ENCODE measurements at regions not wholly inside any gene's neighbourhood (a gene's known extent, or its start where the extent isn't known, plus 50 kb on each side); places are given as distances from the start of the nearest gene placed in this dataset.

- H3K9me1 ChIP-seq (replicated peaks; ENCODE audit: control insufficient read depth, extremely low read depth, insufficient read depth, low read length) = no peaks in the 10 kb centered on the region
- no peak overlapping the region for H3K27ac ChIP-seq (ENCODE audit: insufficient read depth, low read depth, low read length)
- H3K9ac ChIP-seq (replicated peaks; ENCODE audit: extremely low read depth, insufficient read depth, low read length) = no peak overlapping the region
- ChIA-PET CTCF (no interaction called here), POLR2A (no interaction called here)
- H3K27me3 ChIP-seq (ENCODE audit: control insufficient read depth in 2 of 2, insufficient read depth in 2 of 2, low read length in 2 of 2) = no peaks in the 10 kb centered on the region
- no peak overlapping the region for H2AFZ ChIP-seq (ENCODE audit: low read depth, low read length)
- H3K9me3 ChIP-seq (replicated peaks; ENCODE audit: control insufficient read depth, insufficient read depth, low read length) = no peaks in the 10 kb centered on the region
- FAIRE-seq = no peak
- no peak for DNase-seq (ENCODE audit: low read depth, low spot score)
- no peaks in the 10 kb centered on the region for H4K20me1 ChIP-seq (replicated peaks; ENCODE audit: control insufficient read depth, extremely low read depth, insufficient read depth, low read length)
- no peaks in the 10 kb centered on the region for H3K4me1 ChIP-seq (ENCODE audit: control insufficient read depth, extremely low read depth, insufficient read depth, low read length)
- dilution Hi-C loops (cut with MboI; ENCODE audit: extremely low pct_ligation_motif_present, low sequenced_read_pairs) = no loop called here
- no peak overlapping the region for H3K4me3 ChIP-seq (replicated peaks in 1 of 3; ENCODE audit: insufficient read depth in 1 of 3, low read depth in 1 of 3, low read length in 3 of 3)
- TF ChIP-seq MAX (IDR thresholded peaks at IDR 0.05; ENCODE audit: insufficient read depth, insufficient read length) (no peak), CTCF (IDR thresholded peaks at IDR 0.05; ENCODE audit: extremely low read depth in 1 of 2, insufficient read depth in 1 of 2, low read depth in 1 of 2, low read length in 2 of 2) (no peak), FOS (IDR thresholded peaks at IDR 0.05; ENCODE audit: borderline replicate concordance, insufficient read depth, low read length) (no peak), EZH2 (IDR thresholded peaks at IDR 0.05; ENCODE audit: borderline replicate concordance, low read depth, low read length, severe bottlenecking) (no peak), POLR2A (IDR thresholded peaks at IDR 0.05; ENCODE audit: low read depth, low read length) (no peak), MYC (IDR thresholded peaks at IDR 0.05; ENCODE audit: low read depth, low read length) (no peak), JUN (IDR thresholded peaks at IDR 0.05; ENCODE audit: borderline replicate concordance, insufficient read depth, insufficient read length, low read depth) (no peak), GATA2 (IDR thresholded peaks at IDR 0.05; ENCODE audit: insufficient read depth, insufficient read length, low read depth, low read length) (no peak), POLR2AphosphoS5 (IDR thresholded peaks at IDR 0.05; ENCODE audit: insufficient read depth, low read depth, low read length) (no peak)
- H3K36me3 ChIP-seq (ENCODE audit: control insufficient read depth in 2 of 2, extremely low read depth in 1 of 2, insufficient read depth in 2 of 2, low read length in 2 of 2) = no peaks in the 10 kb centered on the region
- H3K4me2 ChIP-seq (ENCODE audit: insufficient read depth, low read length) = no peak overlapping the region
- H3K79me2 ChIP-seq (ENCODE audit: control insufficient read depth, insufficient read depth, low read length) = no peaks in the 10 kb centered on the region
- no TSS peak for BruUV-seq (replicated peaks)
- intact Hi-C loops (cut with micrococcal nuclease) = no loop called here
These were observed 131.5 kb upstream of the F13A1 start for GRCh38 chr6:6452002-6452401.

All from endothelial cell of umbilical vein (primary cell).